Adrenal gland (tissue), 5 donors: ENCODE measurements at regions not wholly inside any gene's neighbourhood (a gene's known extent, or its start where the extent isn't known, plus 50 kb on each side); places are given as distances from the start of the nearest gene placed in this dataset.

ENCODE experiments used
- POLR2A ChIP-seq, 2 donors: fragments of 450-650 bp; IDR thresholded peaks; one replicate each; pipeline ENCODE4 v1.6.1; 2017; ENCODE audit warnings: antibody characterized with exemption in 2 of 2, mild to moderate bottlenecking in 2 of 2, moderate library complexity in 1 of 2
- TF ChIP-seq, protein P1 (sequence below), 6 experiments: fragments of 450-650 bp in 4 of 6; fragments of 200-600 bp in 2 of 6; sonication (generic) in 1 of 6; IDR thresholded peaks; 1 replicate in 5 of 6; 2 replicates in 1 of 6; pipeline versions ENCODE4 v1.5.1 to v1.8.0; 2016 to 2021; ENCODE audit warnings: antibody characterized with exemption in 6 of 6, mild to moderate bottlenecking in 2 of 6, moderate library complexity in 1 of 6
- donor health status: DM: no; HTN: no; CAD: no.

- TF ChIP-seq, protein P1, sequence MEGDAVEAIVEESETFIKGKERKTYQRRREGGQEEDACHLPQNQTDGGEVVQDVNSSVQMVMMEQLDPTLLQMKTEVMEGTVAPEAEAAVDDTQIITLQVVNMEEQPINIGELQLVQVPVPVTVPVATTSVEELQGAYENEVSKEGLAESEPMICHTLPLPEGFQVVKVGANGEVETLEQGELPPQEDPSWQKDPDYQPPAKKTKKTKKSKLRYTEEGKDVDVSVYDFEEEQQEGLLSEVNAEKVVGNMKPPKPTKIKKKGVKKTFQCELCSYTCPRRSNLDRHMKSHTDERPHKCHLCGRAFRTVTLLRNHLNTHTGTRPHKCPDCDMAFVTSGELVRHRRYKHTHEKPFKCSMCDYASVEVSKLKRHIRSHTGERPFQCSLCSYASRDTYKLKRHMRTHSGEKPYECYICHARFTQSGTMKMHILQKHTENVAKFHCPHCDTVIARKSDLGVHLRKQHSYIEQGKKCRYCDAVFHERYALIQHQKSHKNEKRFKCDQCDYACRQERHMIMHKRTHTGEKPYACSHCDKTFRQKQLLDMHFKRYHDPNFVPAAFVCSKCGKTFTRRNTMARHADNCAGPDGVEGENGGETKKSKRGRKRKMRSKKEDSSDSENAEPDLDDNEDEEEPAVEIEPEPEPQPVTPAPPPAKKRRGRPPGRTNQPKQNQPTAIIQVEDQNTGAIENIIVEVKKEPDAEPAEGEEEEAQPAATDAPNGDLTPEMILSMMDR (IDR thresholded peaks at IDR 0.05), result no peak
- no peak for TF ChIP-seq POLR2A (IDR thresholded peaks at IDR 0.05)
Measured at GRCh38 chr1:234929369-234929768, 199.3 kb downstream of the TOMM20 start.
